Ishikawa (cell line): ENCODE measurements at regions not wholly inside any gene's neighbourhood (a gene's known extent, or its start where the extent isn't known, plus 50 kb on each side); places are given as distances from the start of the nearest gene placed in this dataset.

ENCODE experiments used
- CEBPB ChIP-seq: IDR thresholded peaks from 2 replicates; pipeline ENCODE4 v1.6.1; 2012
- CREB1 ChIP-seq: IDR thresholded peaks from 2 replicates; pipeline ENCODE4 v1.6.1; 2012; ENCODE audit warnings: low read depth
- EGR1 ChIP-seq: IDR thresholded peaks from 2 replicates; pipeline ENCODE4 v1.6.1; 2012
- EP300 ChIP-seq: IDR thresholded peaks from 2 replicates; pipeline ENCODE4 v1.6.1; 2012; ENCODE audit warnings: borderline replicate concordance
- FOXM1 ChIP-seq: IDR thresholded peaks from 2 replicates; pipeline ENCODE4 v1.6.1; 2012; ENCODE audit warnings: low read depth, borderline replicate concordance
- NFIC ChIP-seq: IDR thresholded peaks from 2 replicates; pipeline ENCODE4 v1.6.1; 2012
- RAD21 ChIP-seq: IDR thresholded peaks from 2 replicates; pipeline ENCODE4 v1.6.1; 2012; ENCODE audit warnings: low read depth
- TAF1 ChIP-seq: IDR thresholded peaks from 2 replicates; pipeline ENCODE4 v1.6.1; 2012; ENCODE audit warnings: low read depth, mild to moderate bottlenecking
- TCF12 ChIP-seq: IDR thresholded peaks from 2 replicates; pipeline ENCODE4 v1.6.1; 2012; ENCODE audit warnings: low read depth
- TEAD4 ChIP-seq: IDR thresholded peaks from 2 replicates; pipeline ENCODE4 v1.6.1; 2012
- YY1 ChIP-seq: IDR thresholded peaks from 2 replicates; pipeline ENCODE4 v1.6.1; 2012; ENCODE audit warnings: low read depth
- ZBTB7A ChIP-seq: IDR thresholded peaks from 2 replicates; pipeline ENCODE4 v1.6.1; 2012; ENCODE audit warnings: low read depth
- TF ChIP-seq, protein P1 (sequence below): IDR thresholded peaks from 2 replicates; pipeline ENCODE4 v1.6.1; 2012
- TF ChIP-seq, protein P2 (sequence below): IDR thresholded peaks from 2 replicates; pipeline ENCODE4 v1.6.1; 2012
- TF ChIP-seq, protein P3 (sequence below): IDR thresholded peaks from 2 replicates; pipeline ENCODE4 v1.6.1; 2012; ENCODE audit warnings: low read depth, mild to moderate bottlenecking

DNA sequence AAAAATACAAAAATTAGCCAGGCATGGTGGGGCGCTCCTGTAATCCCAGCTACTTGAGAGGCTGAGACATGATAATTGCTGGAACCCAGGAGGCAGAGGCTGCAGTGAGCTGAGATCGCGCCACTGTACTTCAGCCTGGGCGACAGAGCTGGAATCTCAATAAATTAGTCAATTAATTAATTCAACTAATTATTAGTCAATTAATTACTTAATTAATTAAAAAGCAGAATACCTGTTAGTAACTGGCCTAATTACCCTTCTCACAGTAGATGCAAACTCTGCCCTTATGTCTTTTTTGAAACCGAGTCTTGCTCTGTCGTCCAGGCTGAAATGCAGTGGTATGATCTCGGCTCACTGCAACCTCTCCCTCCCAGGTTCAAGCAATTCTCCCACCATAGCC lies 261.2 kb downstream of the ASMT start:
- no peak for TF ChIP-seq CEBPB
- TF ChIP-seq EP300, result no peak
- TF ChIP-seq, protein P1, sequence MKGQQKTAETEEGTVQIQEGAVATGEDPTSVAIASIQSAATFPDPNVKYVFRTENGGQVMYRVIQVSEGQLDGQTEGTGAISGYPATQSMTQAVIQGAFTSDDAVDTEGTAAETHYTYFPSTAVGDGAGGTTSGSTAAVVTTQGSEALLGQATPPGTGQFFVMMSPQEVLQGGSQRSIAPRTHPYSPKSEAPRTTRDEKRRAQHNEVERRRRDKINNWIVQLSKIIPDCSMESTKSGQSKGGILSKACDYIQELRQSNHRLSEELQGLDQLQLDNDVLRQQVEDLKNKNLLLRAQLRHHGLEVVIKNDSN, result no peak
- TF ChIP-seq TEAD4, result no peak
- TF ChIP-seq, protein P2, sequence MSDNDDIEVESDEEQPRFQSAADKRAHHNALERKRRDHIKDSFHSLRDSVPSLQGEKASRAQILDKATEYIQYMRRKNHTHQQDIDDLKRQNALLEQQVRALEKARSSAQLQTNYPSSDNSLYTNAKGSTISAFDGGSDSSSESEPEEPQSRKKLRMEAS, result no peak
- TF ChIP-seq ZBTB7A, result no peak
- no peak for TF ChIP-seq NFIC
- no peak for TF ChIP-seq CREB1
- TF ChIP-seq EGR1, result no peak
- no peak for TF ChIP-seq TAF1
- no peak for TF ChIP-seq RAD21
- TF ChIP-seq TCF12, result no peak
- no peak for TF ChIP-seq YY1
- TF ChIP-seq, protein P3, sequence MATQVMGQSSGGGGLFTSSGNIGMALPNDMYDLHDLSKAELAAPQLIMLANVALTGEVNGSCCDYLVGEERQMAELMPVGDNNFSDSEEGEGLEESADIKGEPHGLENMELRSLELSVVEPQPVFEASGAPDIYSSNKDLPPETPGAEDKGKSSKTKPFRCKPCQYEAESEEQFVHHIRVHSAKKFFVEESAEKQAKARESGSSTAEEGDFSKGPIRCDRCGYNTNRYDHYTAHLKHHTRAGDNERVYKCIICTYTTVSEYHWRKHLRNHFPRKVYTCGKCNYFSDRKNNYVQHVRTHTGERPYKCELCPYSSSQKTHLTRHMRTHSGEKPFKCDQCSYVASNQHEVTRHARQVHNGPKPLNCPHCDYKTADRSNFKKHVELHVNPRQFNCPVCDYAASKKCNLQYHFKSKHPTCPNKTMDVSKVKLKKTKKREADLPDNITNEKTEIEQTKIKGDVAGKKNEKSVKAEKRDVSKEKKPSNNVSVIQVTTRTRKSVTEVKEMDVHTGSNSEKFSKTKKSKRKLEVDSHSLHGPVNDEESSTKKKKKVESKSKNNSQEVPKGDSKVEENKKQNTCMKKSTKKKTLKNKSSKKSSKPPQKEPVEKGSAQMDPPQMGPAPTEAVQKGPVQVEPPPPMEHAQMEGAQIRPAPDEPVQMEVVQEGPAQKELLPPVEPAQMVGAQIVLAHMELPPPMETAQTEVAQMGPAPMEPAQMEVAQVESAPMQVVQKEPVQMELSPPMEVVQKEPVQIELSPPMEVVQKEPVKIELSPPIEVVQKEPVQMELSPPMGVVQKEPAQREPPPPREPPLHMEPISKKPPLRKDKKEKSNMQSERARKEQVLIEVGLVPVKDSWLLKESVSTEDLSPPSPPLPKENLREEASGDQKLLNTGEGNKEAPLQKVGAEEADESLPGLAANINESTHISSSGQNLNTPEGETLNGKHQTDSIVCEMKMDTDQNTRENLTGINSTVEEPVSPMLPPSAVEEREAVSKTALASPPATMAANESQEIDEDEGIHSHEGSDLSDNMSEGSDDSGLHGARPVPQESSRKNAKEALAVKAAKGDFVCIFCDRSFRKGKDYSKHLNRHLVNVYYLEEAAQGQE, result no peak

DNA sequence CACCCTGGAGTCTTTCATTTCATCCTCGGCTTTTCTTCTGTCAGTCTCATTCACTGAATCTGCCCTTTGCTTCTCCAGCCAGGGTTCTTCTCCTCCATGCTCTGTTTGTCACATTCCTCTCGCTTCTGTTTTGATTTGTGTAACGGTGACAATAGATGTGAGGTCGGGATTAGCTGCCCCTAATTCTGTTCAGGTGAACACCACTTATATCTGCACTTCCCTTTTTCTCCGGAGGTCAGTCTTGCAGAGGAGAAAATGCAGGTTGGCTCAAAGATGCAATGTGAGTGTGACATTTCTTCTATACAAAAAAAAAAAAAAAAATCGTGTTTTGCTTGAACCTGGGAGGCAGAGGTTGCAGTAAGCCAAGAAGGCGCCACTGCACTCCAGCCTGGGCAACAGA lies 262.9 kb downstream of the ASMT start:
- no peak for TF ChIP-seq YY1
- TF ChIP-seq, protein P2, result no peak
- TF ChIP-seq, protein P1, result no peak
- no peak for TF ChIP-seq TCF12
- no peak for TF ChIP-seq NFIC
- no peak for TF ChIP-seq EGR1
- TF ChIP-seq CREB1, result no peak
- TF ChIP-seq EP300, result no peak
- TF ChIP-seq TEAD4, result no peak
- TF ChIP-seq, protein P3, result no peak
- no peak for TF ChIP-seq RAD21
- no peak for TF ChIP-seq TAF1
- TF ChIP-seq ZBTB7A, result no peak
- no peak for TF ChIP-seq CEBPB
- no peak for TF ChIP-seq FOXM1

DNA sequence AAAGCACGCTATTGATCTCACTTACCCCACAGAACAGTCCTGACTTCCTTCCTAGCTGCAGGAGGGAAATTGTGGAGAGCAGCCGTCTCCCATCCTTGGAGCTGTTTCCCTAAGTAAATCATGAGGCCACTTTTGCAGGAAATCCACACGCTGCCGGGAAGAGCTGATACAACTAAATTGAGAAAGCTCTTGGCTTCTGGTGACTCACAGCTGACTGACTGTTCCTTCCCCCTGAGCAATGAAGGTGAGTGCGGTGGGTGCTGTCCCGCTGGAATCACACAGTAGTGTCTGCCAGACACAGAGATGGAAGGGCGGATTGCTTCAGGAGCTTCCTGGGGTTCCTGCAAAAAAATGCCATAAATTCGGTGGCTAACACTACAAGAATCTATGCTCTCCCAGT lies 268.9 kb downstream of the ASMT start:
- TF ChIP-seq, protein P3, result no peak
- TF ChIP-seq NFIC, result no peak
- no peak for TF ChIP-seq TAF1
- no peak for TF ChIP-seq FOXM1
- no peak for TF ChIP-seq ZBTB7A
- no peak for TF ChIP-seq EP300
- TF ChIP-seq, protein P1, result no peak
- TF ChIP-seq, protein P2, result no peak
- no peak for TF ChIP-seq EGR1
- no peak for TF ChIP-seq RAD21
- TF ChIP-seq CEBPB, result no peak
- no peak for TF ChIP-seq TEAD4
- no peak for TF ChIP-seq TCF12
- no peak for TF ChIP-seq CREB1
- TF ChIP-seq YY1, result no peak

DNA sequence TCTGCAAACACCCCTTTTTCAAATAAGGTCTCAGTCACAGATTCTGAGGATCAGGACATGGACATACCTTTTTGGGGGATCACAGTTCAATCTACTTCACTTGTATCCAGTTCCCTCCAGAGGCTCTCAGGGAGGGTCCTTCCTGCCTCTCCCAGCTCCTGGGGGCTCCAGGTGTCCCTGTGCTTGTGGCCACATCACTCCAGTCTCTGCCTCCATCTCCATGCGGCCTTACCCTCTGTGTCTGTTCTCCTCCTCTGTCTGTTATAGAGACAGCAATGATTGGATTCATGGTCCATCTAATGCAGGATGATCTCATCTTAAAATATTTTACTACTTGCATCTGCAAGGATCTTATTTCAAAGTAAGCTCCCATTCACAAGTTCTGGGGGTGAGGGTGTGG lies 269.6 kb downstream of the ASMT start:
- TF ChIP-seq, protein P2, result no peak
- TF ChIP-seq TEAD4 (no peak), FOXM1 (no peak), RAD21 (no peak), NFIC (no peak), TCF12 (no peak), YY1 (no peak), EGR1 (no peak), TAF1 (no peak), EP300 (no peak), ZBTB7A (no peak), CEBPB (no peak), CREB1 (no peak)
- TF ChIP-seq, protein P3, result no peak
- TF ChIP-seq, protein P1, result no peak
